H1 (cell line): ENCODE measurements at regions not wholly inside any gene's neighbourhood (a gene's known extent, or its start where the extent isn't known, plus 50 kb on each side); places are given as distances from the start of the nearest gene placed in this dataset.

Experiments used
- CTCF ChIA-PET: fragments of 300-600 bp; sonication (Branson Sonifier 250); formaldehyde crosslinking; loops from one replicate; lab custom pipeline; 2021; ENCODE audit not compliant: partially characterized antibody; lab: Charles Lee
- POLR2A ChIA-PET: fragments of 300-600 bp; sonication (Branson Sonifier 250); formaldehyde crosslinking; loops from one replicate; lab custom pipeline; 2021; ENCODE audit warnings: inconsistent platforms; ENCODE audit not compliant: partially characterized antibody; lab: Charles Lee
- DNase-seq, 2 experiments: peaks; one replicate each; pipeline versions ENCODE4 v3.0.0 to v3.0.0-alpha.2; 2010 to 2022; ENCODE audit warnings: low spot score in 2 of 2, low read depth in 1 of 2, mixed read lengths in 1 of 2
- FAIRE-seq: peaks from 2 replicates; lab custom pipeline; 2011; peaks lifted over from hg19 to GRCh38; lab: Jason Lieb, UNC
- H2AFZ ChIP-seq: 2 replicates; pipeline ENCODE4 v1.8.1; 2012; ENCODE audit warnings: low read length, inconsistent platforms
- H2AK5ac ChIP-seq: 2 replicates; pipeline ENCODE4 v1.6.1; 2013; ENCODE audit warnings: low read depth, low read length
- H2BK120ac ChIP-seq: replicated peaks from 2 replicates; pipeline ENCODE3; 2013; ENCODE audit warnings: low read depth, low read length, inconsistent platforms
- H2BK12ac ChIP-seq: 2 replicates; pipeline ENCODE4 v1.6.1; 2013; ENCODE audit warnings: low read depth, low read length
- H2BK15ac ChIP-seq: 2 replicates; pipeline ENCODE4 v1.6.1; 2013; ENCODE audit warnings: low read length
- H2BK20ac ChIP-seq: 2 replicates; pipeline ENCODE4 v1.6.1; 2013; ENCODE audit warnings: low read length
- H2BK5ac ChIP-seq: 2 replicates; pipeline ENCODE4 v1.6.1; 2013; ENCODE audit warnings: low read depth, low read length
- H3K14ac ChIP-seq: 2 replicates; pipeline ENCODE4 v1.6.1; 2013; ENCODE audit warnings: inconsistent platforms; ENCODE audit not compliant: insufficient read length
- H3K18ac ChIP-seq: 2 replicates; pipeline ENCODE4 v1.6.1; 2013; ENCODE audit warnings: low read length; ENCODE audit errors: extremely low read depth
- H3K23ac ChIP-seq: 2 replicates; pipeline ENCODE4 v1.6.1; 2013; ENCODE audit warnings: inconsistent platforms; ENCODE audit not compliant: insufficient read length
- H3K23me2 ChIP-seq: 2 replicates; pipeline ENCODE4 v1.6.1; 2013; ENCODE audit warnings: low read depth, low read length
- H3K27ac ChIP-seq: 2 replicates; pipeline ENCODE4 v1.6.1; 2011; ENCODE audit warnings: low read depth, low read length, inconsistent platforms
- H3K27me3 ChIP-seq, 4 experiments: replicated peaks in 1 of 4; 1 replicate in 1 of 4; 2 replicates in 3 of 4; pipeline versions ENCODE4 v1.6.1 to v1.8.1; 2011 to 2013; ENCODE audit warnings: low read length in 3 of 4, mild to moderate bottlenecking in 3 of 4, inconsistent platforms in 2 of 4, mixed read lengths in 2 of 4, moderate library complexity in 1 of 4; ENCODE audit not compliant: control insufficient read depth in 3 of 4, insufficient read depth in 3 of 4; ENCODE audit errors: extremely low read depth in 1 of 4
- H3K36me3 ChIP-seq, 4 experiments: 2 replicates each; pipeline versions ENCODE4 v1.6.1 to v1.8.1; 2011 to 2013; ENCODE audit warnings: mild to moderate bottlenecking in 4 of 4, low read length in 3 of 4, moderate library complexity in 2 of 4, control low read depth in 1 of 4, inconsistent platforms in 1 of 4; ENCODE audit not compliant: insufficient read depth in 4 of 4, control insufficient read depth in 2 of 4
- H3K4ac ChIP-seq: replicated peaks from 2 replicates; pipeline ENCODE3; 2013; ENCODE audit warnings: low read length, low read depth, mixed read lengths, inconsistent platforms; ENCODE audit not compliant: insufficient read length
- H3K4me1 ChIP-seq, 4 experiments: replicated peaks in 1 of 4; 1 replicate in 1 of 4; 2 replicates in 3 of 4; pipeline versions ENCODE4 v1.6.1 to v1.8.1; 2011 to 2013; ENCODE audit warnings: low read length in 3 of 4, inconsistent platforms in 2 of 4, mixed read lengths in 1 of 4; ENCODE audit not compliant: insufficient read depth in 4 of 4, control insufficient read depth in 3 of 4
- H3K4me2 ChIP-seq, 2 experiments: 2 replicates each; pipeline versions ENCODE4 v1.6.1 to v1.8.1; 2011 to 2013; ENCODE audit warnings: low read depth in 2 of 2, low read length in 2 of 2, control low read depth in 1 of 2, inconsistent platforms in 1 of 2, mild to moderate bottlenecking in 1 of 2; ENCODE audit not compliant: insufficient read depth in 1 of 2
- H3K4me3 ChIP-seq, 4 experiments: fragments of 200-600, 300-600 bp in 1 of 4; sonication (generic), shearing (Covaris generic), sonication (Bioruptor Twin) in 1 of 4; 2 replicates each; pipeline versions ENCODE4 v1.5.1 to v1.8.1; 2011 to 2016; ENCODE audit warnings: low read length in 4 of 4, low read depth in 3 of 4, control low read depth in 2 of 4, inconsistent platforms in 2 of 4, mild to moderate bottlenecking in 2 of 4, mixed read lengths in 1 of 4, moderate library complexity in 1 of 4; ENCODE audit not compliant: insufficient read depth in 2 of 4; ENCODE audit errors: extremely low read depth in 1 of 4
- H3K56ac ChIP-seq: replicated peaks from 2 replicates; pipeline ENCODE3; 2013; ENCODE audit warnings: low read depth, mild to moderate bottlenecking, mixed read lengths, low read length, inconsistent platforms; ENCODE audit not compliant: insufficient read length
- H3K79me1 ChIP-seq: 2 replicates; pipeline ENCODE4 v1.6.1; 2013; ENCODE audit warnings: low read depth, low read length, control low read depth
- H3K79me2 ChIP-seq, 2 experiments: 2 replicates each; pipeline versions ENCODE4 v1.6.1 to v1.8.1; 2012 to 2013; ENCODE audit warnings: low read length in 2 of 2, mild to moderate bottlenecking in 2 of 2, inconsistent platforms in 1 of 2; ENCODE audit not compliant: insufficient read depth in 2 of 2, control insufficient read depth in 1 of 2
- H3K9ac ChIP-seq, 4 experiments: replicated peaks in 1 of 4; 1 replicate in 1 of 4; 2 replicates in 3 of 4; pipeline versions ENCODE4 v1.6.1 to v1.8.1; 2011 to 2013; ENCODE audit warnings: low read depth in 3 of 4, low read length in 3 of 4, control low read depth in 2 of 4, mild to moderate bottlenecking in 2 of 4, moderate library complexity in 2 of 4, inconsistent platforms in 1 of 4; ENCODE audit errors: extremely low read depth in 1 of 4
- H3K9me3 ChIP-seq, 2 experiments: 2 replicates each; pipeline versions ENCODE4 v1.6.1 to v1.8.1; 2012 to 2013; ENCODE audit warnings: mild to moderate bottlenecking in 2 of 2, moderate library complexity in 2 of 2, control low read depth in 1 of 2, inconsistent platforms in 1 of 2, low read depth in 1 of 2, low read length in 1 of 2, mixed read lengths in 1 of 2; ENCODE audit not compliant: insufficient read depth in 2 of 2
- H4K20me1 ChIP-seq, 2 experiments: replicated peaks in 1 of 2; 2 replicates each; pipeline versions ENCODE3 to v1.8.1; 2011 to 2013; ENCODE audit warnings: inconsistent platforms in 2 of 2, low read length in 2 of 2, mild to moderate bottlenecking in 1 of 2; ENCODE audit not compliant: insufficient read depth in 2 of 2, control insufficient read depth in 1 of 2
- H4K5ac ChIP-seq: 2 replicates; pipeline ENCODE4 v1.6.1; 2013; ENCODE audit warnings: low read length, low read depth, mixed read lengths, inconsistent platforms; ENCODE audit not compliant: insufficient read length
- H4K8ac ChIP-seq: 2 replicates; pipeline ENCODE4 v1.8.0; 2013; ENCODE audit warnings: mild to moderate bottlenecking, moderate library complexity, low read length, inconsistent platforms; ENCODE audit not compliant: insufficient read depth; ENCODE audit errors: extremely low read depth
- H4K91ac ChIP-seq: replicated peaks from 2 replicates; pipeline ENCODE3; 2013; ENCODE audit warnings: low read length, mixed read lengths, inconsistent platforms; ENCODE audit not compliant: insufficient read length
- ASH2L ChIP-seq: fragments of 200-600, 300-600 bp; sonication (generic); IDR thresholded peaks from one replicate; pipeline ENCODE4 v1.7.1; 2017; ENCODE audit warnings: low read length
- CEBPB ChIP-seq: IDR thresholded peaks from 2 replicates; pipeline ENCODE4 v1.6.1; 2012; ENCODE audit warnings: low read depth, low read length
- CTBP2 ChIP-seq: IDR thresholded peaks from 2 replicates; pipeline ENCODE4 v1.7.0; 2011; ENCODE audit warnings: borderline replicate concordance, mild to moderate bottlenecking, moderate library complexity, mixed read lengths, low read length; ENCODE audit not compliant: insufficient read depth, insufficient read length
- GABPA ChIP-seq: IDR thresholded peaks from 2 replicates; pipeline ENCODE4 v1.6.1; 2011; ENCODE audit warnings: mild to moderate bottlenecking, low read length, moderate library complexity, borderline replicate concordance; ENCODE audit not compliant: insufficient read depth
- HDAC6 ChIP-seq: IDR thresholded peaks from one replicate; pipeline ENCODE4 v1.7.1; 2012; ENCODE audit warnings: low read depth, mild to moderate bottlenecking, inconsistent platforms, low read length, moderate library complexity
- KDM1A ChIP-seq: fragments of 200-600, 300-600 bp; sonication (generic); IDR thresholded peaks from 2 replicates; pipeline ENCODE4 v1.7.1; 2016; ENCODE audit warnings: mild to moderate bottlenecking, low read length, borderline replicate concordance
- KDM4A ChIP-seq: IDR thresholded peaks from one replicate; pipeline ENCODE4 v1.7.1; 2012; ENCODE audit warnings: low read depth, mild to moderate bottlenecking, moderate library complexity, low read length, inconsistent platforms; ENCODE audit not compliant: severe bottlenecking
- RAD21 ChIP-seq, 2 experiments: IDR thresholded peaks in 1 of 2; conservative IDR thresholded peaks in 1 of 2; 2 replicates each; pipeline ENCODE4 v1.6.1; 2011; ENCODE audit warnings: low read depth in 2 of 2, low read length in 2 of 2, improper control_type of control experiment in 1 of 2, inconsistent platforms in 1 of 2, mild to moderate bottlenecking in 1 of 2, moderate library complexity in 1 of 2
- RFX5 ChIP-seq: IDR thresholded peaks from 2 replicates; pipeline ENCODE4 v1.6.1; 2011; ENCODE audit warnings: low read depth, low read length, improper control_type of control experiment, borderline replicate concordance
- SP1 ChIP-seq: IDR thresholded peaks from 2 replicates; pipeline ENCODE4 v1.6.1; 2011; ENCODE audit warnings: low read depth, low read length
- SP2 ChIP-seq: IDR thresholded peaks from 2 replicates; pipeline ENCODE4 v1.6.1; 2012; ENCODE audit warnings: mild to moderate bottlenecking, low read length, inconsistent platforms
- SRF ChIP-seq: IDR thresholded peaks from 2 replicates; pipeline ENCODE4 v1.6.1; 2011; ENCODE audit warnings: mild to moderate bottlenecking, low read depth, low read length, moderate library complexity
- YY1 ChIP-seq: IDR thresholded peaks from 2 replicates; pipeline ENCODE4 v1.6.1; 2011; ENCODE audit warnings: low read depth, mild to moderate bottlenecking, low read length
- ZNF274 ChIP-seq: IDR thresholded peaks from 2 replicates; pipeline ENCODE4 v1.7.0; 2012; ENCODE audit warnings: low read length, borderline replicate concordance; ENCODE audit errors: extremely low read depth
- WGBS, 2 experiments: shearing (Covaris generic) in 1 of 2; methylation state at CpG; one replicate each; pipeline versions ENCODE4 v1.1.6 to v1.1.7; 2013 to 2015; ENCODE audit warnings: low lambda C conversion rate in 2 of 2, mixed read lengths in 2 of 2, inconsistent platforms in 1 of 2, low coverage in 1 of 2, missing lambda C conversion rate in 1 of 2; ENCODE audit not compliant: insufficient replicate concordance in 2 of 2, insufficient coverage in 1 of 2, insufficient read length in 1 of 2; ENCODE audit errors: extremely low coverage in 1 of 2, missing lambda C conversion rate in 1 of 2; 5-methylcytosine and 5-hydroxymethylcytosine counted together
- TF ChIP-seq, protein P1 (sequence below): IDR thresholded peaks from 2 replicates; pipeline ENCODE4 v1.6.1; 2012; ENCODE audit warnings: inconsistent platforms

GRCh38 chr2:19810148-19810547, 91.6 kb downstream of the TTC32 start:
- Histone ChIP-seq H3K23me2 (no peaks in the 10 kb centered on the region), H2AK5ac (no peak overlapping the region), H3K14ac (no peak overlapping the region), H2BK15ac (no peak overlapping the region), H3K4me3 (no peak overlapping the region), H2BK20ac (no peak overlapping the region), H4K5ac (no peak overlapping the region), H2BK5ac (no peak overlapping the region), H3K79me1 (no peaks in the 10 kb centered on the region), H2BK120ac (no peak overlapping the region), H3K36me3 (no peaks in the 10 kb centered on the region), H3K56ac (no peak overlapping the region), H2AFZ (no peak overlapping the region), H3K27ac (no peak overlapping the region), H3K9ac (no peak overlapping the region), H4K20me1 (no peaks in the 10 kb centered on the region), H3K4ac (no peak overlapping the region), H2BK12ac (no peak overlapping the region), H3K4me2 (no peak overlapping the region), H4K8ac (no peak overlapping the region), H3K18ac (no peak overlapping the region), H3K4me1 (no peaks in the 10 kb centered on the region), H3K9me3 (no peaks in the 10 kb centered on the region), H4K91ac (no peak overlapping the region), H3K23ac (no peak overlapping the region), H3K27me3 (no peaks in the 10 kb centered on the region), H3K79me2 (no peaks in the 10 kb centered on the region)
- ChIA-PET POLR2A (no interaction called here), CTCF (interaction anchor here (1.0 to 1.1 kb wide), 2 partner anchors 50 to 64 kb away, joined by 3 read pairs; no protein-coding TSS in a partner anchor)
- WGBS, 2 experiments, result 71% methylated on average over 5 of the region's 5 CpGs; no CpG with 5 or more reads in 1 of the 2 experiments
- FAIRE-seq (no peak), DNase-seq (peak in 1 of 2 experiments; percentile 27)
- no peak for TF ChIP-seq ZNF274
- no peak for TF ChIP-seq HDAC6
- no peak for TF ChIP-seq SP1
- TF ChIP-seq RFX5, result no peak
- TF ChIP-seq RAD21 (IDR thresholded peaks at IDR 0.05 in 1 of 2, conservative IDR thresholded peaks at IDR 0.05 in 1 of 2; ENCODE audit: low read depth in 2 of 2, low read length in 2 of 2), result no peak
- TF ChIP-seq SP2, result no peak
- TF ChIP-seq, protein P1, sequence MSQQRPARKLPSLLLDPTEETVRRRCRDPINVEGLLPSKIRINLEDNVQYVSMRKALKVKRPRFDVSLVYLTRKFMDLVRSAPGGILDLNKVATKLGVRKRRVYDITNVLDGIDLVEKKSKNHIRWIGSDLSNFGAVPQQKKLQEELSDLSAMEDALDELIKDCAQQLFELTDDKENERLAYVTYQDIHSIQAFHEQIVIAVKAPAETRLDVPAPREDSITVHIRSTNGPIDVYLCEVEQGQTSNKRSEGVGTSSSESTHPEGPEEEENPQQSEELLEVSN, result no peak
- no peak for TF ChIP-seq CTBP2
- TF ChIP-seq YY1, result no peak
- no peak for TF ChIP-seq CEBPB
- TF ChIP-seq KDM4A, result no peak
- no peak for TF ChIP-seq SRF
- TF ChIP-seq ASH2L, result no peak
- no peak for TF ChIP-seq KDM1A
- no peak for TF ChIP-seq GABPA
